GM21786 (cell line): ENCODE measurements at regions not wholly inside any gene's neighbourhood (a gene's known extent, or its start where the extent isn't known, plus 50 kb on each side); places are given as distances from the start of the nearest gene placed in this dataset.

Experiments
- ATAC-seq: cut with Tn5 transposase; IDR thresholded peaks from one replicate; pipeline ENCODE4 v1.9.1; 2021; ENCODE audit not compliant: unreplicated experiment

- ATAC-seq: no peak
Observed at GRCh38 chr10:78504181-78504580, 470.5 kb downstream of the RPS24 start.

DNA sequence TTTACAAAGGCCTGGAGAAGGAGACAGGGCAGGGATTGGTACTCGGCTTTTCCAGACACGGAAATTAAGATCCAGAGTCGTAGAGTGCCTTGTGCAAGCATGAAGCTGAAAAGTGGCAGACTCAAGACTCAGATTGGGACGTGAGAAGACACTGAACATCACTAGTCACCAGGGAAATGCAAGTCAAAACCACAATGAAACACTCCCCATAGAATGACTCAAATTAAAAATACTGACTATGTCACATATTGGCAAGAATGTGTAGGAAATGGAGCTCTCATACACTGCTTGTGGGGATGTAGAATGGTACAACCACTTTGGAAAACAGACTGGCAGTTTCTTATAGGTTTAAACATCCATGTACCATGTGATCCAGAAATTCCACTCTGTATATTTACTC lies 472.0 kb downstream of the RPS24 start:
- ATAC-seq: no peak

DNA sequence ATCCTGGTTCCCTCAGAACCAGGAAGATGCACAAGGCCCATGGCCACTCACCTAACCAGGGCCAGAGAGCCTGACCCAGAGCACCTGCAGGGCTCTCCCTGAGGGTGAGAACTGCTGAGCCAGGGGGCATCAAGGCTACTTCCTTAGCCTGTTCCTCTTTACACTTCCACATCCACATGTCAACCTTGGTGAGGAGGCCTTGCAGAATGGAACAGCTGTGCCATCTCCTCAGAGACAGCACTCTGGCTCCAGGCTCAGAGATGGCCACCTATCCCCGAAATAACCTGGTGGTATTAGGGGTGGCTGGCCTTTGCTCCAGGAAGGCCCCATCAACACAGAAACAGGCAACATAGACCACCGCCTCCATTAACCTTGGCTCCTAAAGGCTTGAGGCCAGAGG lies 473.0 kb downstream of the RPS24 start:
- ATAC-seq: no peak

- no peak for ATAC-seq
Observed at GRCh38 chr10:78507510-78508160, 474.0 kb downstream of the RPS24 start.

DNA sequence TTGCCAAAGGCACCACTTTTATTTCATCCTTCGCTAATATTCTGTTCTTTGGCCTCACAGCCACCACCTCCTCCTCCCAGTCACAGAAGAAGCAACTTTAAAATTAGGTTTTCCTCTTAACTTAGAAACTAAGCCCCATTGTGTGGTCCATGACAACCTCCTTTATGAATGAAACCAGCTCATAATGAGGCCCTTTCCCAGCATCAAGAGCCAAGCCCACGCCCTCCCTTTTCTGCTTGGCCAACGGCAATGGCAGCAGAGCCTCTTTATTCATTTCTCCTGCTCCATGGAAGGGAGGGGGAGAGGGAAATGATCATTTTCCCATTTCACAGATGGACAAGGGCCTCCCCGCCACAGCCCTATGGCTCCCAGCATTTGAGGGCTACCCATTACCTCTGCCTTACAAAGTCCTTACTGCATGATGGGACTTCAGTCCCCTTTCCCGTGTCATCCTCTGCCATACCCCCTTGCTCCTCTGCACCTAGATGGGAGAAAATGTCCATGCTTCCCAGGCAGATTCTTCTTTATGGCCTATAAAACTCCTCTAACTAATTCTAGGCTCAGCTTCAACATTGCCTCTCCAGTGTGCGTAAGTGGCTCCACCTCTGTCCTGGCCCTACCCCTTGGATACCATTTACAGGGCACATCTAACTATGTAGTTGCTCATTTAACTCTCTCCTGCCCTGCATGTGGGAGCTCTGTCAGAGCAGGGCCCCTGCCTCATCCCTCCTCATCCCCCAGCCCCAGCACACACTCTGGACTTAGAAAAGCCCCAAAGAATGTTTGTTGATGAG lies 475.5 kb downstream of the RPS24 start:
- ATAC-seq: no peak

DNA sequence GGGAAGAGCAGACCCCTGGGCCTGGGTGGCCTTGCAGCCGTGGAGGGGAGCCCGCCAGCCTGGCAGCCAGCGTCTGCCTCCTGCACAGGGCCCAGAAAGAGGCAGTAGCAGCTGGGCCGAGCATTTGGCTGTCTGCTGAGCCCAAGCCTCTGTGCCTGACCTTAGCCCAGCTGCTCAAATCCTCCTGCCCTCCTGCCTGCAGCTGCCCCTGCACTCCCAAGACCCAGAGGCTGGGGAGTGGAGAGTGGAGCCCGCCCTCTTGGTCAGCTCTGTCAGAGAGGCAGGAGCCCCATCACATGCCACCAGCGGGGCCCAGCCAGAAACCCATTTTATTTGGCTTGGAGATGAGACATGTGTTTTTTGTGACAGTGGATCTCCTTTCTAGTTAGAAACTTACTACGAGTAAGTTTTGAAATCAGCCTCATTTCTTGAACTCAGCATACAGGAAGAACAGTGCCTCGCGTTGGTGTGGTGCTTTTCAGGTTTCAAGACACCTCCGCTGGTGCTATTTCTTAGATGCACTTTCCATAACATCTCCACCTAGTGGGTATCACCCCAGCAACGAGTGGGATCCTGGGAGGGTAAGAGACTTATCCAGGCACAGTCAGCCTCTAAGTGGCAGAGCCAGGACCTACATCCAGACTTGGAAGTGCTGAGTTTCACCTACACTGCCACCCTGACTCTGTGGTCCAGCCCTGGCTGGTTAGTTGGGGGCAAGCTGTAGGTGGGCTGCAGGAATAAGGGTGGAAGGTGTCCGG lies 477.1 kb downstream of the RPS24 start:
- no peak for ATAC-seq

- no peak for ATAC-seq
Observed at GRCh38 chr10:78511324-78512204, 477.9 kb downstream of the RPS24 start.

GRCh38 chr10:78512205-78512550 lies 478.5 kb downstream of the RPS24 start:
- ATAC-seq: no peak

GRCh38 chr10:78513330-78513729 lies 479.7 kb downstream of the RPS24 start:
- no peak for ATAC-seq

DNA sequence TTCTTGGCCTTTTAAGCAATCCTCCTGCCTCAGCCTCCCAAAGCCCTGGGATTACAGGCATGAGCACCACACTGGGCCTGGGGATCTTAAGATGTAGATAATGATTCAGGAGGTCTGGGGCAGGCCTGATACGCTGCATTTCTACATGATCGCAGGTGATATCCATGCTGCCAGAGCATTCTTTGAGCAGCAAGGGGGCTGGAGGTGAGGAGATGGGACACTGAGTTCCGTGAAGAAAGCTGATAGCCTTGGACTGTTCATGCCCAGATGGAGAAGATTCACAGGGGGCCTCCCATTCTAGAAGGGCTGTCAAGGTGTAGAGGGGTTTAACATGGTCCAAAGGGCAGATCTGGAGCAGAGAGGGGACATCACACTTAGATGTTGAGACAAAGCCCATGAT lies 480.3 kb downstream of the RPS24 start:
- no peak for ATAC-seq

DNA sequence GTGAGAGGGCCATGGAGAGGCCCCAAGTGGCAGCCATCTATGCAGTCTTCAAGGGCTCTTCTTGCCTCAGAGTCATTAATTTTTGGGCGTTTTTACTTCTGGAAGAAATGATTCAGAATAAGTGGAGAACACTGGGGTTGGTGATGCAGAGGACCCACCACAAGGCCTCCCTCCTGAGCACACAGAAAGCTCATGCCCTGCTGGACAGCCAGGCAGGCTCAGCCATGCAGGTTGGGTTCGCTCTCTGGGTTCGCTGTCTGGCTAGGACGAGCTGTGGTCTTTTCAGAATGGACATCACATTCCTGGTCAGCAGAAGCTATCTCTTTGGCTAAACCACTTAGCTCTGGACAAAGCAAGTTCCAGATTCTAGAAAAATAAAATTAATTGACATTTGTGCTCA lies 480.8 kb downstream of the RPS24 start:
- no peak for ATAC-seq

DNA sequence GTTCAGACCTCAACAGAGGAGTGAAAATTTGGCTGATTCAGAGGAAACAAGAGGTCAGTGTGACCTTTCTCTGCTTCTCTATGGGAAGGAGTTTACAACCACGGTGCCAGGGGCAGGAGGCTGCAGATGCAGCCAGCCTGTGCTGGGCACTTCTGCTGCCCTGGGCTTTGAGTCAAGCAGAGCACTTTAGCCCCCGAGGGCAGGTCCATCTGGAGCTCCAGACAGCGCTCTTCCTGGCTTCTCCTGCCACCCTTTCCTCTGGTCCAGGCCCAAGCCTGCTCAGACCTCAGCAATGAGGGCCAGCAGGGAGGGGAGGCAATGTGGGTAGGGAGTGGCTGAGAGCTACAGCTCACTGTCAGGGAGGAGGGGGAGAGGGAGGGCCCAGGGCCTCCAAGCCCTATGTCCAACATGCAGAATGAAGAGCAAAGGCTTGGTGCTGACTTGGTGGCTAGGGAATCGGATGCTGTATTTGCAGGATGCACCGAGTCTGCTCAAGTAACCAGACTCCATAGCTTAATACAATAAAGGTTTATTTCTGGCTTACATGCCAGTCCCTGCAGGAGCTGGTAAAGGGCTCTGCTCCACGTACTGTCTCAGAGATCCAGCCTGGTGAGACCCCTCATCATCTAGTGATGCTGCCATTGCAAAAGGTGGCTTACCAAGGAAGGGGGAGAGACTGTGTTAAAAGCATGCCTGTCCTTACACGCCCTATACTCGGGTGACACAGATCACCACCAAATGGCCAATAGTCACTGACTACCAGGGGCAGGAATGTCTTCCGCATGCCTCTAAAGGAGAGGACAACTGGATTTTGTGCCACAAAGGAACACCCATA lies 481.6 kb downstream of the RPS24 start:
- ATAC-seq: no peak

DNA sequence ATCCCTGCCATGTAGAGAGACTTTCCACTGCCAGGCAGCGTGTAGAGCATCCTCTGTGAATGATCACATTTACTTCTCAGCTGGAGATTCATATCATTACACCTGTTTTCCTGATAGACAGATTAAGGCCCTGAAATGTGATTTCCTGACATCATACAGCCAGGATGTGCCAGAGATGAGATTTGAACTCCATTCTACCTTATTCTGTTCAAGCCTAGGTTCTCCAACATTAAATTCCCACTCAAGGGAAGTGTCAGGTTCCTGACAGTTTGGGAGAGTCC lies 482.1 kb downstream of the RPS24 start:
- no peak for ATAC-seq

DNA sequence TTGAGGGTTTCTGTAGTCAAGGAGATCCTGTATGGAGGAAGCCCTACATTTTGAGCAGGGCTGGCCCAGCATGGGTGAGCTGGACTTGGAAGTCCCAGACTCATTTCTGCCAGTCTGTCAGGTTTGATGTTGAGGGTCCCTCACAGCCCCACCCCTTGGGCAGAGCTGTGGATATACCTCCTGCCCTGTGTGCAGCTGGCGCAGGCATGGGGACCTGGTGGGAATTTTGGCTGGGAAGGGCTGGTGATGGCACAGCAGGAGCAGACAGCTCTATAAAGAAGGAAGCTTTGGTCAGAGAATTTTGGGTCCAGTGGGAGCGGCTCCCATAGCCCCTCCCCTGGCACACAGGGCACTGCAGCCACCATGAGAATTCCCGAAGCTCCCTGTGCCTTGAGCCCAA lies 482.6 kb downstream of the RPS24 start:
- ATAC-seq: no peak

DNA sequence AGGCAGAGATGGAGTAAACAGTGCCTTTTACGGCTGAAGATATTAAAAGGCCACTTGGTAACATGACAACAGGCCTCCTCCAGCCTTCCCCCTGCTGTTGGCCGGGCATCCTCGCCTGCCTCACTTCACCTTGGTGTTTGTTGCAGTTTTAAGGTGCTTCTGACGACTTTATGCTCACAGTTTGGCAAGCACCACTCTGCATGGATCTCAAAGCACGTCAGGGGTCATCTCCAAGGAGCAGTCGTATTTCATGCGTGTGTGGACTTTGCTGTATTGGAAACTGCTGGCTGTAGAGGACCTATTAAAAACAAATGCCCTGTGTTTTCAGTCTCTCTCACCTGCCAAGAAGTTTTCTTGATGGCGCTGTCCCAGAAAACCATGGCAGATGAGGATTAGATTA lies 483.1 kb downstream of the RPS24 start:
- no peak for ATAC-seq

DNA sequence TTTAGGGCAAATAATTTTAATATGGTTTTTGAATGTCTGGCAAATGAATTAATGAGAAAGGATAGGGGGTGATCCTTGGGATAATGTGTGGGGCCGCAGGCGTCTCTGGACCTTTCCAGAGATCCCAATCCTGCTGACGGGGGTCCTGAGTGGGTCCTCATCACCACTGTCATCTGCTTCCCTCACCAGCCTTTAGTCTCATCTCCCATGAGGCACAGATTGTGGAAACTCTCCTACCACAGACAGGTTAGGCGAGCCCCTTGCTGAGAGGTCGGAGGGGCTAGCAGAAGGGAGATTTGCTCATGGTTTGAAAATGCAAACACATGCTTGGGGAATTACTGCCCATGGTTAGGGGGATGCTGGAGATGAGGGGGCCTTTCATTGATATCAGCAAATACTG lies 484.6 kb downstream of the RPS24 start:
- ATAC-seq: no peak

DNA sequence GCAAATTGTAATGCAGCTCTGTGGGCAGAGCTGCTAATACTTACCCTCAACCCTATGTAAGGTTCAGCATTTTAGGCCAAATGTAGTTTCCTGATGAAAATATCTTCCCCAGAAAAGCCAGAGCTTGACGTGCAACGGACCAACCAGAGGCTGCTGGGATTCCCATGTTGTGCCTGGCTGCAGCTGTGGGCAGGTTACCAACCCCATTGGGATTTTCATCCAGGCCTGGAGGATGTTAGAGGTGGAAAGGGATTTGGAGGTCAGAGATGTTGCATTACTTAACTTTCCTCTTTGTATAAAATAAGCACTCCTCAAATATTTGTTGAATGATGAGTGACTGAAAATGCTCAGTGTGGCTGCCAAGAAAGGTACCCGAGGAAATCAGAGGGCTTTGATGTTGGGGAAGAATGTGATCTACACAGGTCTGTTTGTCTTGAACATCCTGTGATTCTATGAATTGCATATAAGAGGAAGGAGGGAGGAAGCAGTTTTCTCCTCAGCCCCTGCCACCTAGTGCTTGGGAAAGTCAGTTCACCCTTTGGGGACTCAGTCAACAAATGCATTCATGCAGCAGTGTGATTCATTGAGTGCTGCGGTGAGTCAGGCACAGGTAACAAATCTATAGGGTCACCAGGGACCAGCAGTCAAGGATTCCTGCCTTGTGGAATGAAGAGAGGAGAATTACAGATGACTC lies 487.2 kb downstream of the RPS24 start:
- no peak for ATAC-seq

DNA sequence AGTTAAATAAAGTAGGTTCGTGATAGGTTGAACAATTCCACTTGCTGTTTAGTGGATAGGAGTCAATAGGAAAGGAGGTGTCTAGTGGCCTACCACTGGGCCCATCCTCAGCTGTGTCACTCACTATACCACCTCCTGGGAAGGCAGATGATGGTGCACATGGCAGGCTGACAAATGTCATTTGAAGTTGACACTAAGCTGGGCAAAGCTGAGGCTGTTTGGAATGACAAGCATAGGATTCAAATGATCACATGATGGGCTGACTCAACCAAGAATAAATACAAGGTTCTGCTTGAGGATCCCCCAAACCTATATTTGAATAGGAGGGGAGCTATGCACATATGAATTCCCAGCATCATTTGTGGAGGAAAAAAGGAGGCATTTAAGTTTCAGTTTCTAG lies 489.8 kb downstream of the RPS24 start:
- ATAC-seq: no peak

DNA sequence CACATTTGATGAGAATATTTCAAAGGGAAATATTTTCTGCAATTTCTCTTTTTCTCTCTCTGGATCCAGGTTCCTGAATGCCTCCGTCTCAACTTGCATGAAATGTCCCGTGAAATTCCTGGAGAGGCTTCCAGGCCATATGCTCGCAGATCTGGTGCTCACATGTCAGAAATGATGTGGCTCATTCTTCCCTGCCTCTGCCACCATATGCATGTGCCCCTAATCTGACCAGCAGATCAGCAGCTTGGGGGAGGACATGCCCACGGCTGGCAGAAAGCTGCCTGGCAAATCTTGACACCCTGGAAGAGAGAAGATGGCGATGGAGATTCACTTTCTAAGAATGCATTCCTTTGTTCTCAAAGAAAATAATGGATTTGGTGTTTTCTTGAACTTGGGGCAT lies 490.7 kb downstream of the RPS24 start:
- ATAC-seq: no peak

DNA sequence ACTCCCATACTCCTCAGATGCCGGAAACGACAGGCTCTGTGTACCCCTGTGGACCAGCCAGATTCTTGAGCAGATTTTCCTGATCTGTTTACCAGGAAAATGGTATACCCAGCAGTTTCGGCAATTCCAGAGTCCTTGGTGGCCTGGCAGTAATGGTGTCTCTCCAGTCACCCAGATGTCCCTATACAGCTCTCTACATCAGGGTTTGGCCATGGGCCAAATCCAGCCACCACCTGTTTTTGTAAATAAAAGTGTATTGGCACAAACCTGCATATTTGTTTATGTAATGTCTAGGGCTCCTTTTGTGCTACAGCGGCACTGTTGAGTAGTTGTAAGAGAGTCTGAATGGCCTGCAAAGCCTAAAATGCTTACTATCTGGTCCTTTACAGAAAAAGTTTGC lies 491.3 kb downstream of the RPS24 start:
- ATAC-seq: no peak
